Stimulated activated CD4-positive, alpha-beta T cell treated with anti-CD3 and anti-CD28 coated beads, Interleukin-12 subunit alpha, Interleukin-12 subunit beta, amount 100 ng/mL, for 24 hours (primary cell): ENCODE measurements at regions not wholly inside any gene's neighbourhood (a gene's known extent, or its start where the extent isn't known, plus 50 kb on each side); places are given as distances from the start of the nearest gene placed in this dataset.
"Not testable (repeated sequence)": the region's sequence is repeated elsewhere in the genome, so short reads cannot be mapped to it uniquely, and the experiment has no call there.

Source experiments
- DNase-seq, 2 experiments: peaks; one replicate each; pipeline ENCODE4 v3.0.0-alpha.2; 2020; ENCODE audit warnings: low read depth in 2 of 2

DNA sequence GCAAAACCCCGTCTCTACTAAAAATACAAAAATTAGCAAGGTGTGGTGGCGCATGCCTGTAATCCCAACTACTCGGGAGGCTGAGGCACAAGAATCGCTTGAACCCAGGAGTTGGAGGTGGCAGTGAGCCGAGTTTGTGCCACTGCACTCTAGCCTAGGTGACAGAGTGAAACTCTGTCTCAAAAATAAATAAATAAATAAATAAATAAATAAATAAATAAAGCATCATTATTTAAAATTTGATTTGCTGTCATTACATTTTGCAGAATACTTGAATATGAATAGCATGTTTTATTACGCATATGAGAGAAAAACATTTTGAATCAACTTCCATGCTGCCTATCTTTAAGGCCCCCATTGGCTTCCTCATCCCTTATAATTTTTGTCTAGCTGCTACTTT is 53.4 kb upstream of the MED14 start:
- DNase-seq = not testable (repeated sequence)

DNA sequence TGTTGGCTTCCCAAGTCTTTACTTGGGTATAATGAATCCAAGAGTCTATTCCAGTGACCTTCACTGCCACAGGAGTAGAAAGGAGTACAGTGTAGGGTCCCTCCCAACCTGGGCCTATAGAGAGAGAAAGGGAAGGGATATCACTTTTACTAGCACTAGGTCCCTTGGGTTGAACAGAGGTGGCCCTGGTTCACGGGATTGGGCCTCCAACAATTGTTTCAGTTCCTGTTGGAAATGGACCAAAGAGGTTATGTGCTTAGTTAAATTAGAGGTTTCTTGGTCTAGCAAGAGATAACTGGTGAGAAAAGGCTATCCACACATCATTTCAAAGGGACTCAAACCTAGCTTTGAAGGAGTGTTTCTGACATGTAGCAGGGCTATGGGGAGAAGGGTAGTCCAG is 57.1 kb upstream of the MED14 start:
- DNase-seq = no peak

DNA sequence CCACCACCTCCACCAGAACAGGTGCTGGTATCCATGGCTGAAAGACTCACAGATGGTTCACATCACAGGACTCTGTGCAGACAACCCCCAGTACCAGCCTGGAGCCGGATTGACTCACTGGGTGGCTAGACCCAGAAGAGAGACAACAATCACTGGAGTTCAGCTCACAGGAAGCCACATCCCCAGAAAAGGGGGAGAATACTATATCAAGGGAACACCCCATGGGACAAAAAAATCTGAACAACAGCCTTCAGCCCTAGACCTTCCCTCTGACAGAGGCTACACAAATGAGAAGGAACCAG is 59.4 kb upstream of the MED14 start:
- not testable (repeated sequence) for DNase-seq

DNA sequence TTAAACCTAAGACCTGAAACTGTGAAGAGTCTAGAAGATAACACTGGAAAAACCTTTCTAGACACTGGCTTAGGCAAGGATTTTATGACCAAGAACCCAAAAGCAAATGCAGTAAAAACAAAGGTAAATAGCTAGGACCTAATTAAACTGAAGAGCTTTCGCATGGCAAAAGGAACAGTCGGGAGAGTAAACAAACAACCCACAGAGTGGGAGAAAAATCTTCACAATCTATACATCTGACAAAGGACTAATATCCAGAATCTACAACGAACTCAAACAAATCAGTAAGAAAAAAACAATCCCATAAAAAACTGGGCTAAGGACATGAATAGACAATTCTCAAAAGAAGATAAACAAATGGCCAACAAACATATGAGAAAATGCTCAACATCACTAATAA is 64.4 kb upstream of the MED14 start:
- DNase-seq = not testable (repeated sequence)

DNA sequence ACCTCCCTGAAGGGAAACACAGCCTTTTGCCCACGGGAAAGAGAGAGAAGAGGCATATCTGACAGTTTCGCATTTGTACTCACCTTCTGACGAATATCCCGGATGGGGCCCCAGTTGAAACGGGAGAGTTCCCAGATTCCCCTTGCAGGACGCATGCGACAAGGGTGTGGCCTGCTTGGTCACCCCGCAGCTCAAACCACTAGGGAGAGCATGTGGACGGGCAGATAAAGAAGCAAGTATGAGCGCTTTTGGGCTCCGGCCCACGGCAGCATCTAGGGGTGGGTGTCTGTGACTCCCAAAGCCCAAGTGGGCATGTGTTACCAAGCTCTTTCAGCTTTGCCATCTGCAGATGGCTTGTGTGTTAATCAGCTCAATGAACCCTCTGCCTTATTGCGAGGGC is 70.1 kb upstream of the MED14 start:
- no peak for DNase-seq

DNA sequence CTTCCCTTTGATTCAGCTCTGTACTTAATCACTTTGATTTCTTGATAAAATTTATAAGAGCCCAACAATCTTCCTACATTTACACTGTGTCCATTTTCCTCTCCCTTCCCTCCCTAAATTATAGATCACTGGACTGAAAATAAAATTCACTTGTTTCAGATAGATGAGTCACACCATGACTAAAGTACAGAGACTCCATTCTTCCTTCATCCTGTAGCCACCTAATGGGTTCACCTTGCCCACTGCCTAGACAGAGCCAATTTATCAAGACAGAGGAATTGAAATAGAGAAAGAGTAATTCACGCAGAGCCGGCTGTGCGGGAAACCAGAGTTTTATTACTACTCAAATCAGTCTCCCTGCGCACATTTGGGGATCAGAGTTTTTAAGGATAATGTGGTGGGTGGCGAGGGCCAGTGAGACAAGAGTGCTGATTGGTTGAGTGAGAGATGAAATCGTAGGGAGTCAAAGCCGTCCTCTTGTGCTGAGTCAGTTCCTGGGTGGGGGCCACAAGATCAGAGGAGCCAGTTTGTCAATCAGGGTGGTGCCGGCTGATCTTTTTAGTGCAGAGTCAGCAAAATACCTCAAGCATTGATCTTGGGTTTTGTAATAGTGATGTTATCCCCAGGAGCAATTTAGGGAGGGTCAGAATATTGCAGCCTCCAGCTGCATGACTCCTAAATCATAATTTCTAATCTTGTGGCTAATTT is 71.3 kb upstream of the MED14 start:
- DNase-seq = no peak

DNA sequence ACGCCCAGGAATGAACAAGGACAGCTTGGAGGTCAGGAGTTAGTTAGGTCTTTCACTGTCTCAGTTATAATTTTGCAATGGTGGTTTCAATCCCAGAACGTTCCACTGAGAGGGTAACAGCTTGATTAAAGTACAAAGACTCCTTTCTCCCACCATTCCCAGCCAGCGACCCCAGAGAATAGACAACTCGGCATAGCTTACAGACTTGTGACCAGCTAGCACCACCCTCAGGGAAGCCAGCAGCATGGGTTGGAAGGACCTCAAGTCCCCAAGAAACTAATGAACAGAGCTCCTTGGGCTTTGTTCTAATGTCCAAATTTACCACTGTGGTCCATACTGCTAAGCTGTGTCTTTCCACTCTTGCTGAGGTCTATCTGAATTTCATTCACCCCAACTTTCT is 72.0 kb upstream of the MED14 start:
- no peak for DNase-seq

DNA sequence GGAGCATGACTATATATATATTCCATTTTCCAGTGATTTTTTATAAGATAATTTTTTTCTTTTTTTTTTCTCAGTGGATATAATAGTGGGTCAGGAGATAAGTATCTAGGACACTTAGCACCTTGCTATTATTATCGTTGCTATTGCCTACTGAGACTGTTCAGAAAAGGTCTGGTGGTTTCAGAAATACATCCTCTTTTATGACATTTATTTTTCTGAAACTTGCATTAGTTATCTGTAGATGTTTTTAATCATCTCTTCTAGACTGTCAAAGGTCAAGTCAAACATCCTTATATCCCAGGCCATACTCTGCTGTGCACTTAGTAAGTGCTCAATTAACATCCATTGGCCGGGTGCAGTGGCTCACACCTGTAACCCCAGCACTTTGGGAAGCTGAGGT is 72.9 kb upstream of the MED14 start:
- no peak for DNase-seq

DNA sequence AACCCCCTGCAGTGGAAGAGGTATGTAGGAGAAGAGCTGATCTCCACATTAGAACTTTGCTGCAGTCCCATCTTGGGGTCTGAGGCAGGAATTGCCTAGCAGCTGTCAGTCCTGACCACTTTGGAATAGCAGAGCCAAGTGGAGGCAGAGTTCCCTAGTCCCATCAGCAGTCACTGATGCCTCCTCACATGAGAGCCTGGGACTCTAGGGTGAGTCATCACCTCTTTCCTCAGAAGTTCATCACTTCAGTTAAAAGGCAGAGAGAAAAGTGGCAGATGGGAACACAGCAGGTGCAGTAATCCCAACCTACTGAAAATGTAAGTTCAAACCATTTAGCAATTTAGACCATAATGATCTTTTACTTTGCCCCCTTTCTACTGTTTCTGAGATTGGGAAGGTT is 73.9 kb upstream of the MED14 start:
- DNase-seq = no peak

DNA sequence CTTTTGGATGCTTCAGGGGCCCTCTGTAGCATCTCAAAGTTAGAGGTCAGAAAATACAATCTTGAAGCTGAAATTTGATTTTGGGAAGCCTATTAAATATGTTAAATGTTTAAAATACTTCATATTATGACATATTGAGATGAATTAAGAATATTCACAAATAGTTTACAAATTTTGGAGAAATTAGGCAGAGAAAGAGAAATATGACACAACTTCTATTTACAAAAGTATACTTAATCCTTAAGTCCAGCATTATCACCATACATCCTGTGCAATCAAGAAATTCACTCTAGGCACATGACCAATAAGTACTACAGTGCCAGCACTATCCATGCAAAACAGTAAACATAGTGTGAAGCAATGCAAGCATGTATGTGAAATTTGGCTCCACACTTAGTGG is 79.7 kb upstream of the MED14 start:
- DNase-seq = not testable (repeated sequence)

DNA sequence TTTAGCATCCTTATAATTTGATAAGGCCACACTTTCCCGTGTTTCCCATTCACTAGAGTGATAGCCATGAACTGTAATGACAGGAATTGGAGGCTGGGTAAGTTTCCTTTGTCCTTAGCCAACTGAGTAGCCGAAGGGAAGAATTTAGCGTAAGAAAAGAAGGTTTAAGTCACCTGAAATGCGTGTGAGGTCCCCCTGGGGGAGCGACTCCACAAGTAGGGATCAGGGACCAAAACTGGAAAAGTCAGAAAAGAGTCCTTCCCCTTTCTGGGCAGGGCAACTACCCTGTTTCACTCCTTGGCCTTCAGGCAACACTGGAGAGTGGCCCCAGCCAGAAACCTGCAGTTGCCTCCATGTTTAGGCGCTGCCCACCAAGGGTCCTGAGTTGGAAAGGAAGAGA is 81.6 kb upstream of the MED14 start:
- no peak for DNase-seq

DNA sequence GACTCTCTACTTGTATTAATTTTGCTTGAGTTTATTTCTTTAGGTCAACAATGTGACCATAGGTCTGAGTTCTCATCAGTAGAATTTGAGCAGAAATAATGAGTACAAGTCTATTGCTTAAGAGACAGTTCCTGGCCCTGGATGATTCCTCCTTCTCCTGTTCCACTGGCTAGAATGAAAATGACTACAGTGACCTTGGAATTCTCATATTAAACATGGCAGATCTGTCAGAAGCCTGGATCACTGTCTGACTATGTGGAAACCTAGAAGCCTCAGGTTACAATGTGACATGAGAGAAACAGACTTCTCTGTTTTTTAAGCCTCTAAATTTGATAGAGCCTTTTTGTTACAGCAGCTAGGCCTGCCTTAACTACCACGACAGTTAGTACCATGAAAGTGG is 82.9 kb upstream of the MED14 start:
- DNase-seq = no peak

DNA sequence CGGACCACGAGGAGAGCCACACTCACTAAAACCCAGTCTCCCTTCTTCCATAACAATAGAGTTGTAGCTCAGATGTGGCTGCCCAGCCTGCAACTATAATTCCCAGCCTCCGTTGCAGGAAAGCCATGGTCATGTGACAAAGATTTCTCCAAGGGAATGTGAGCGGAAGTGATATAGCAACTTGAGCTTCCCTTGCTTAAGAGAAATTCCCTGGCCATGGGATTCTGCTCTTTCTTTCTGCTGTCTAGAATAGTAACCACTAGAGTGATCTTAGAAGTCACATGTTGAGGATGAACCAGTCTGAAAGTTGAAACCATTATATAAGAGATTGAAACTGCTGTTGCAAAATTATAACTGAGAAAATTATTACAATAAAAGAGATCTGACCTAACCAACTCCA is 86.4 kb upstream of the MED14 start:
- no peak for DNase-seq

DNA sequence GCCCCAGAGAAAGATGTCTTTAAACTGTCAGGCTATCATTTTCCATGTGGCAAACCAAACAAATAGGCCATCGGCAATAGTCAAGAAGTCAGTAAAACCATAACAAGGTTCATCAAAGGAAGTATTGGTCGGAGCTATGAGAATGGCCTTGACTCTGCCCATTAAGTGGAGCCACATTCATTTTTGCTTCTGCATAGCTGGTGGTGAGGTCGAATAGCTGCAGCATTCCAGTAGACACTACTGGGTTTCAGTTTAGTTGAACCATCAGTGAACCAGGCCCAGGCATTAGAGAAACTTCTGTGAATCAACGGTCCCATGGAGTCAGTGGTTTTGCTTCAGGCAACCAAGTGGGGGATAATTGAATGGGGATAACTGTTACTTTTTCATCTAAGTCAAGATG is 92.0 kb upstream of the MED14 start:
- no peak for DNase-seq

DNA sequence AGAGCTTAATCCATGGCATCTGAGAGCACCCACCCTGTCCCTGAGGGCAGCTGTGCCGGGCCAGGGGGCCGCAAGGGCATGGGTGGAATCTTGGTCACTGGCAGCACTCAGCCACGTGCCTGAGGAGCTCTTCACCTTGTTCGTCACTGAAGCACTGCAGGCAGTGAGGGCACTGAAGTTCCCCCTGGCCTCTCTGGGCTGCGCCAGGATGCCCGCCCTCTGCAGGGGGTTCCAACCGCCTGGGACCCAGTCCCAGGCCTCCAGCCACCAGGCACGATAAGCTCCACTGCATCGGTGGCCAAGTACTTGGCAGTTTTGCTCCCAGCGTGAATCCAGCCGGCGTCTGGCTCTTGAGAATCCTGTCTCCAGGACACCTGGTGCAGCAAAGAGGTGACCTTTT is 96.4 kb upstream of the MED14 start:
- DNase-seq = no peak

DNA sequence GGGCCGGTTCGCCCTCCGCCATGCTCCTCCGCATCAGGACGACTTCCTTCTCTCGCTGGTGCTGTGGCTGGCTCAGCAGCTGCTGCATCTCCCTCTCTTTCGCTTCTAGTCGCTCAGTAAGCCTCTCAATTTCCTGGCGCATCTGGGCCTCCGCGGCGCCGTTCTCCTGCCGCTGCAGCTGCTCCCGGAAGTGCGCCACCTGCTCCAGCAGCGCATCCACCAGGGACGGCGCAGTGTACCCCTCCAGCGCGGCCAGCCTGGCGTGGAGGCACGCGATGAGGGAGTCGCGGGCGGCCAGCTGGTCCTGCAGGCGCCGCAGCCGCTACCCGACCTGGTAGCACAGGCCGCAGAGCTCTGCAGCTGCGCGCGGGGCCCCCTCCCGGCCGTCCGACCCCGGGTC is 97.4 kb upstream of the MED14 start:
- no peak for DNase-seq

DNA sequence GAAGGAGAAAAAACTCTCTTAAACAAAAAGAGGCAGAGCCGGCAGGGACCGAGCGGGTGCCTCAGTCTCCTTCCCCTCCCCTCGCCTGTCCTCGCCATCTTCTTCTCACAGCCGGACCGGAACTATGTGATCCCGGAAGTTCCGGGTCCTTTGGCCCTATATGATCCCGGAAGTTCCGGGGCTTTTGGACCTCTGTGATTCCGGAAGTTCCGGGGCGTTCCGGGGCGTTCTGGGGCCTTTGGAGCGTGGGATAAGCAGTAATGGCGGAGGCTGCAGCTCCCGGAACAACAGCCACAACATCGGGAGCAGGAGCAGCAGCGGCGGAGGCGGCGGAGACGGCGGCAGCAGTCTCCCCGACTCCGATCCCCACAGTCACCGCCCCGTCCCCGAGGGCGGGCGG is 98.9 kb upstream of the MED14 start:
- no peak for DNase-seq

DNA sequence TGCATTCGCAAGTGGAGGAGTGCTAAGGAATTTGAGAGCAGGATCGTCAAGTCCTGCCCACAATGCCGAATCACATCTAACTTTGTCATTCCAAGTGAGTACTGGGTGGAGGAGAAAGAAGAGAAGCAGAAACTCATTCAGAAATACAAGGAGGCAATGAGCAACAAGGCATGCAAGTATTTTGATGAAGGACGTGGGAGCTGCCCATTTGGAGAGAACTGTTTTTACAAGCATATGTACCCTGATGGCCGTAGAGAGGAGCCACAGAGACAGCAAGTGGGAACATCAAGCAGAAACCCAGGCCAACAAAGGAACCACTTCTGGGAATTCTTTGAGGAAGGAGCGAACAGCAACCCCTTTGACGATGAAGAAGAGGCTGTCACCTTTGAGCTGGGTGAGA is 100.2 kb upstream of the MED14 start:
- DNase-seq = no peak

DNA sequence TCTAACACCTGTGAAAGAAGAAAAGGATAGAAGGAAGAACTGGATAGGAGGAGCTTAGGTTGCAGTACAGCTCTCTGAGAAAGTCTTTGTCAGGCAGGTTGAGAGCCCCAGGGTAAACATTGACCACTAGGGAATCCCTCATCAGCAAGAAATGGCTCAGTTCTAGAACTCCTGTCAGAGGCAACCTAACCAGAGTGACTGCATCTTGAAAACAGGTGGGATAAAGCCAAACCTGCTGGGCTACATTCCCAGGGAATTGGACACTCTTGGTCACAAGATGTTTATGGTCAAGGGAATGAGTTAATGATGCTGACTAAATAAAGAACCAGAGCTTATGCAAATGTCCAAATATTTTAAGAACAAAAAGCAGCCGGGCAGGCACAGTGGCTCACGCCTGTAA is 108.3 kb upstream of the MED14 start:
- DNase-seq = no peak

DNA sequence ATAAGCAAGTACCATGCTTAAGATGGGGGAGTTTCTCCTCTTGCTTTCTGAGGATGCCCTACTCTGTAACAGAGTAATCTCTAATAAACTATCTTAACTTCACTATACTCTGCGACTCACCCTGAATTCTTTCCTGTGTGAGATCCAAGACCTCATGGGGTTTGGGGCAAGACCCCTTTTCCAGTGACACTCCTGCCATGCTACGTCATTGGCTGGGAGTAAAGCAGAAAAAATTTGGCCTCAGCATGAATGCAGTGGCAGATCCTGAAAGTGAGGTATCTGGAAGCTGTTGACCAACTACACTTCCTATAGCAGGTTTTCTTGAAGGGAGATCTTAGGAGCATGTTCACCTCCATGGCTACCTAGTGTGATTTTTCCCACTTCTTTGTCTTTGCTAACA is 109.1 kb upstream of the MED14 start:
- no peak for DNase-seq

DNA sequence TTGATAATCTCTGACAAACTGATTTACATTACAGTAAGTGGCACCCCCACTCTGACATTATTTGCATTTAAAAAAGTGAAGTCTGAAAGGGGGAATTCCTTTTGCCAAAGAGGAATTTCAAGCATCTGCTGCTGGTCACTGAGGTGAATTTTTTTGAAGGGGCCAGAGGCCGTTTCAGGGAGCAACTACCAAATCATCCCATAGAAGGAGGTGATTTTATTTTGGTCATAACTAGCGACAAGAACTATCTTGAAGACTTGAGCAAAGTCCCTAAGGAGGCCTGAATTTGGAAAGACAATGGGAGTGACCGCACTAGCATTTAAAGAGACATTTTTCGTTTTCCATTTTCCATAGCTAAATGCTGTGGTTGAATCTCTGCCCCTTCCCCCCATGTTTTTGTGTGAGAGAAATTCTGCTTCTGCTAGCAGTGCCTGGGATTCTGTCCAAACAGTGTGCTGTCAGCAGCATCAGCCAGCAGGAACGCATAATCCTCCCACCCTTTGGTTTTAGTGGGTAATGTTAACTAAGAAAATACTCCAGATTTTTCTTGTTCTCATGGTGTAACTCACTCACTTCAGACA is 110.1 kb upstream of the MED14 start:
- no peak for DNase-seq

DNA sequence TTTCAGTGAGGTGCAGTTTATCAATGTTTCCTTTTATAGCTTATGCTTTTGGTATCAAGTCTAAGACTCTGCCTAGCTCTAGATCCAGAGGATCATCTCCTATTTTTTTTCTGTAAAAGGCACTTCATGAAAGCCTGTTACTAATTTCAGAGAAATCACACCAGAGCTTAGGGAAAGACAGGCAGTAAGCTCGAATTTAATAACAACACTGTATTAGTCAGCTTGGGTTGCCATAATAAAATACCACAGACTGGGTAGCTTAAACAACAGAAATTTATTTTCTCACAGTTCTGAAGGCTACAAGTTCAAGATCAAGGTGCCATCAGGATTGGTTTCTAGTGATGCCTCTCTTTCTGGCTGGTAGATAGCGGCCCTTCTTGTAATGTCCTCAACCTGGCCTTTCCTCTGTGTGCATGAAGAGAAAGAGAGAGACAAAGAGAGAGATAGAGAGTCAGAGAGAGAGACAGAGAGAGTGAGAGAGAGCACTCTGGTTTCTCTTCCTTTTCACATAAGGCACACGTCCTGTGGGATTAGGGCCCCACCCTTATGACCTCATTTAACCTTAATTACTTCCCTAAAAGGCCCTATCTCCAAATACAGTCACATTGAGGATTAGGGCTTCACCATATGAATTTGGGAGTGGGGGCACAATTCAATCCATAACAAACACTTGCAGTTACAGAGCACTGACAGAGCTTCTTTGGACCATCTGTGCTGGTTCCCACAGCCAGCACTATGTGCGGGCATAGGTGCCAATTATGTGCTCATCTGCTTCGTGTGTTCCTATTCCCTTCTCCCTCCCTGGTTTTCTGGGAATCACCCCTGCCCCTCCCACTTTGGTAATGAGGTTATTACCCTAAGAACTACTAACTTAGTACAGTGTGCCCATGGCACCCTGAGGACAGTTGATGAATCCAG is 114.8 kb upstream of the MED14 start:
- DNase-seq = no peak

DNA sequence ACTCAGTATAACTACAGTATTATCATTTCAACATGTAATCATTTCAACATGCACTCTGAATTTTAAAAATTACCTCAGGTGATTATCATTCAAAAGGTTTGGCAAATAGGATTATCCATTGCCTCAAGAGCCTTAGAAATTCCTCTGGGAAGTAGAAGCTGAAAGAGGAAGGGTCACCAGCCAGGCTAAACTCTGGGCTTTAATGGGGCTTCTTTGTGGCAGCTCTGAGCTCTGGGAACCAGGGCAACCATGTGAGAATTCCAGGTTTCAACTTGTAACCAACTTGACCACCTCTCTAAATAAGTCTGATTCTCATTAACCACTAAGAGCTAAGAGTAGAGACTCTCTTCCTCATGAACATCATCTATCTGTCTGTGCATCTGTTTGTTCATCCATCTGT is 117.2 kb upstream of the MED14 start:
- no peak for DNase-seq
